ENCODE measurements at regions not wholly inside any gene's neighbourhood (a gene's known extent, or its start where the extent isn't known, plus 50 kb on each side); places are given as distances from the start of the nearest gene placed in this dataset.

DNA sequence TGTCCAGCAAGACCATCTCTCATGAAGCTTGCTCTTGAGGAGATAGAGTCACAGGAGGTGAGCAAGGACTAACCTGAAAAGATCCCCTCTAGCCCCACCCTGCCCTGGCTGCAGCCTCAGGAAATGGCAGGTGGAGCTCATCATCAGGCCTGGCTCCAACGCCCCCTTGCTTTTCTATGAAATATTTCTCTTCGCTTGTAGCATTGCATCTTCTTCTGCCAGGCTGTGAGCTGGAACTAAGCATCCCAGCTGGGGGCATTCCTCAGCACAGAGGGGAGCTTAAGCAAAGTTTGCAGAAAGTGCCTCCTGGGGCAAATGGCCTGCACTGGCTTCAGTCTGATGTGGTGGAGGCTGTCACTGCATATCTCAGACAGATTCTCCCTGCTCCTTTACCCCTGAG lies 90.1 kb upstream of the LGALSL start:
- no peak for DNase-seq
- Mint-ChIP-seq H3K4me1 (peaks cover 5% of the 10 kb centered on the region), H3K4me3 (no peak overlapping the region), H3K27ac (no peak overlapping the region), H3K9me3 (no peaks in the 10 kb centered on the region), H3K27me3 (peaks cover 25% of the 10 kb centered on the region), H3K36me3 (no peaks in the 10 kb centered on the region)
- CTCF ChIA-PET = interaction anchor here (0.9 to 1.9 kb wide), 2 partner anchors 33 to 124 kb away, joined by 5 to 6 read pairs; no protein-coding TSS in a partner anchor

GRCh38 chr2:64367444-64368232 lies 86.3 kb upstream of the LGALSL start:
- Mint-ChIP-seq H3K36me3 (no peaks in the 10 kb centered on the region), H3K9me3 (no peaks in the 10 kb centered on the region)
- CTCF ChIA-PET = no interaction called here

GRCh38 chr2:64369706-64370105 lies 84.3 kb upstream of the LGALSL start:
- H3K27ac Mint-ChIP-seq = no peak overlapping the region
- H3K27me3 Mint-ChIP-seq = peaks cover 17% of the 10 kb centered on the region
- no peaks in the 10 kb centered on the region for H3K9me3 Mint-ChIP-seq
- CTCF ChIA-PET = interaction anchor here (3.3 kb wide), 1 partner anchor 38 kb away, joined by 12 read pairs; no protein-coding TSS in a partner anchor
- DNase-seq = no peak
- no peaks in the 10 kb centered on the region for H3K4me1 Mint-ChIP-seq
- no peaks in the 10 kb centered on the region for H3K36me3 Mint-ChIP-seq
- no peak overlapping the region for H3K4me3 Mint-ChIP-seq

More at GRCh38 chr2:64367444-64368232, 86.3 kb upstream of the LGALSL start:
- Mint-ChIP-seq H3K4me3 (no peak overlapping the region), H3K4me1 (no peaks in the 10 kb centered on the region), H3K27me3 (peaks cover 4% of the 10 kb centered on the region), H3K27ac (no peak overlapping the region)
- no peak for DNase-seq

DNA sequence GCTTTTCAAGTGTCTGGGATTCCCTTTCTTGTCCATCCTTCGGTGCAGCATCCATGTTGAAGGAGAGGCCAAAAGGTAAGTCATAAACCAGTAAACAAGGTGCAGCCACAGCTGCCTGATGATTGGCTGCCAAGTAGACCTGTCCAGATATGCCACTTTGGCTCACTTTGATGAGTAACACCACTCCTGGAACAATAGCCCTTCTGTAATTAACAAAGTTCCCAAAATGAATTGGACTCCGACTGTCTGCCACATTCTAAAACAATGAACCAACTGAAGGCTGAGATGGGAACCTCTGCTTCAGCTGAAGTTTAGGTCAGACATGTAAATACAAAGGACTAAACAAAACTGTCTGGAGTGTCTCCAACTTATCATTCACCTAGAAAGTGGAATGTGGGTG lies 82.2 kb upstream of the LGALSL start:
- no peak for DNase-seq
- H3K4me1 Mint-ChIP-seq = no peaks in the 10 kb centered on the region
- H3K27ac Mint-ChIP-seq = no peak overlapping the region
- CTCF ChIA-PET = interaction anchor here (1.4 to 3.3 kb wide), 2 partner anchors 40 to 117 kb away, joined by 3 to 12 read pairs; no protein-coding TSS in a partner anchor
- H3K27me3 Mint-ChIP-seq = peaks cover 18% of the 10 kb centered on the region
- H3K9me3 Mint-ChIP-seq = no peaks in the 10 kb centered on the region
- no peaks in the 10 kb centered on the region for H3K36me3 Mint-ChIP-seq
- no peak overlapping the region for H3K4me3 Mint-ChIP-seq

DNA sequence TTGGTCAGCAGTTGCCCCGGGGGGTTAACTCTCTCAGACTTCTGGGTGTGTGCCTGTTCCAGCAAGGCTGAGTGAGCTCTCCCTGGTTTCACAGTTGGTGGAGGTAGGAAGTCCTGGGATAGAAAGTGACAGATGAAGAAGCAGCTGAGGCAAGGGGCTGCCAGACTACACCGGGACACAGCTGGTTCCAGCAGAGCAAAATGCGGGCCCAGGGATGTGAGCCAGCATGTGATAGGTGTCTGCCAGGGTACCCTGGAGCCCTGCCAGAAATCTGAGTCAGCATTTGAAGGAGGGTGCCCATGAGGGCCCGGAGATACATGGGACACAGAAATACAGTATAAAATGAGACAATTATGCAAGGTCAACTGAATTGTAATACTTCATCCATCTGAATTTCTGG lies 79.3 kb upstream of the LGALSL start:
- H3K36me3 Mint-ChIP-seq = no peaks in the 10 kb centered on the region
- H3K9me3 Mint-ChIP-seq = no peaks in the 10 kb centered on the region
- no peak for DNase-seq
- CTCF ChIA-PET = no interaction called here
- H3K4me1 Mint-ChIP-seq = no peaks in the 10 kb centered on the region
- H3K4me3 Mint-ChIP-seq = no peak overlapping the region
- no peak overlapping the region for H3K27ac Mint-ChIP-seq
- H3K27me3 Mint-ChIP-seq = peaks cover 22% of the 10 kb centered on the region

DNA sequence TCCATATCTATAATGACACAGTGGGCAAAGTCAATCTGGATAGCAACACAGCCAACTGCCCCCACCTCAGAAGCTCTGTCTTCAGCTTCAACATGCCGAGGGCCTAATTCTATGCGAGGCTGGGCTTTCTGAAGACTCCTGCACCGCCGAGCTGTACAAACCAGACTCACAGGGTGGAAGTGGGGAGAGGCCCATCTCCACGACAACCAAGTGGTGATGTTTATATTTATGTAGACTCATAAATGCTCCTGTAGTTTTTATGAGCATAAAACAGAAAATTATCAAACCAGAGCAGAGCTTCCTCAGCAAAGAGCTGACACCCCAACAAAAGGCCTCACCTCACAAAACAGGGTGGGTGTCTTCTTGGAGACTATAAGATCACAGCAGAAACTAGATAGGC lies 77.0 kb upstream of the LGALSL start:
- no peak overlapping the region for H3K4me3 Mint-ChIP-seq
- peaks cover 30% of the 10 kb centered on the region for H3K27me3 Mint-ChIP-seq
- H3K27ac Mint-ChIP-seq = no peak overlapping the region
- no peaks in the 10 kb centered on the region for H3K9me3 Mint-ChIP-seq
- no peaks in the 10 kb centered on the region for H3K36me3 Mint-ChIP-seq
- no peak for DNase-seq
- no peaks in the 10 kb centered on the region for H3K4me1 Mint-ChIP-seq
- CTCF ChIA-PET = no interaction called here

GRCh38 chr2:64379186-64379585 lies 74.8 kb upstream of the LGALSL start:
- H3K27ac Mint-ChIP-seq = no peak overlapping the region
- no peaks in the 10 kb centered on the region for H3K9me3 Mint-ChIP-seq
- no peak for DNase-seq
- H3K27me3 Mint-ChIP-seq = peaks cover 18% of the 10 kb centered on the region
- CTCF ChIA-PET = no interaction called here
- no peak overlapping the region for H3K4me3 Mint-ChIP-seq
- no peaks in the 10 kb centered on the region for H3K36me3 Mint-ChIP-seq
- no peaks in the 10 kb centered on the region for H3K4me1 Mint-ChIP-seq

DNA sequence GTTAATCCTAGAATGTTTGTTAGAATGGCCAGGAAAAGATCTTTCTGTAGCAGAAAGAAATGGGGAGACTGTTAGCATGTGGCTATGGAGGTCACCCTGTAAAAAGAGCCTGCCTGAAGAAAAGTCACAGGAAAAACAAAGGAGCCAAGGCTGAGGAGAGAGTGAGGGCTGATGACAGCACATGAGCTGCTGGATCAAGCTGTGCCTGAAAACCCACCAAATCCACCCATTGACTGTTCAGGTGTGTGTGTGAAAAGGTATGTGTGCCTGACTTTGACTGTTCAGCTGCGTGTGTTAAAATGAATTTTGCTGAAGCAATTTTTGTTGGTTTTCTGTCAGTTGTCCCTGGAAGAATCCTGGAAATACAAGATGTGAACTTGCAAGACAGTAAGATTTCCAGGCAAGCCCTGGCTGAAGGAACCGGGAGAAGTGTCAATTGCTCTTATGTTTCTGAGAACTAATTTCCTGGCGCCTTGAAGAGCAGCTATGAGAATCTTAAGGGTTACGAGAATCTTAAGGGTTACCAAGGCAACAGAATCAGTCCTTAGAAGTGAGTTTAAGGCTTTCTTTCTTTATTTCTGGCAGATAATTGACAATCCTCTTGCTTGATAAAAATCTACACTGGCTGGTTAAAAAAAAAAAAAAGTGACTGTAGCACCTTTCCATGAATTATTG lies 73.0 kb upstream of the LGALSL start:
- H3K4me3 Mint-ChIP-seq = no peak overlapping the region
- CTCF ChIA-PET = no interaction called here
- H3K27me3 Mint-ChIP-seq = peaks cover 12% of the 10 kb centered on the region
- H3K4me1 Mint-ChIP-seq = no peaks in the 10 kb centered on the region
- no peak overlapping the region for H3K27ac Mint-ChIP-seq
- H3K36me3 Mint-ChIP-seq = no peaks in the 10 kb centered on the region
- H3K9me3 Mint-ChIP-seq = no peaks in the 10 kb centered on the region
- no peak for DNase-seq

GRCh38 chr2:64383016-64383591 lies 70.9 kb upstream of the LGALSL start:
- CTCF ChIA-PET = no interaction called here
- Mint-ChIP-seq H3K27me3 (peaks cover 18% of the 10 kb centered on the region), H3K4me1 (no peaks in the 10 kb centered on the region), H3K9me3 (no peaks in the 10 kb centered on the region), H3K27ac (no peak overlapping the region), H3K4me3 (no peak overlapping the region), H3K36me3 (no peaks in the 10 kb centered on the region)
- DNase-seq = no peak

- Mint-ChIP-seq H3K9me3 (no peaks in the 10 kb centered on the region), H3K36me3 (no peaks in the 10 kb centered on the region), H3K27me3 (peaks cover 23% of the 10 kb centered on the region), H3K4me1 (no peaks in the 10 kb centered on the region), H3K27ac (no peak overlapping the region), H3K4me3 (no peak overlapping the region)
- no peak for DNase-seq
- CTCF ChIA-PET = no interaction called here
Observed at GRCh38 chr2:64383881-64384280, 70.1 kb upstream of the LGALSL start.

DNA sequence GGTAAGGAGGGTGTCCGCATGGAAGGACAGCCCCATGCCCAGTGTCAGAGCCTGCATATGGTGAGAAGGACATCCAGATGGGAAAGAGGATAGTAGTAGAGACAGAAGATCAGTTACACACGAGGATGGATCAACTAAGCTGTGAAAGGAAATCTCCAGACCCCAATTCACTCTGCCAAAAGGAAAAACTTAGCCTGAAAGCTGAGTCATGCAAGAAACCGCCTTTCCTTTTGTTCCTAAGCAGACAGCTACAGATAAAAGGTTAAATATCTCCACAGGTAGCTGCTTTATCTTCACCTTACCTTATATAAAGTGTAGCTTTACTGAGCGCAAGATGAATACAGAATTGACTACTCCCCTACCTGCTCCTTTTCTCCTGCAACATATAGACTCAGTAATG lies 67.3 kb upstream of the LGALSL start:
- no peak overlapping the region for H3K4me3 Mint-ChIP-seq
- CTCF ChIA-PET = no interaction called here
- H3K36me3 Mint-ChIP-seq = no peaks in the 10 kb centered on the region

GRCh38 chr2:64390586-64390985 lies 63.4 kb upstream of the LGALSL start:
- Mint-ChIP-seq H3K4me1 (no peaks in the 10 kb centered on the region), H3K27ac (no peak overlapping the region), H3K36me3 (no peaks in the 10 kb centered on the region), H3K9me3 (peaks cover 4% of the 10 kb centered on the region), H3K4me3 (no peak overlapping the region), H3K27me3 (peaks cover 30% of the 10 kb centered on the region)
- DNase-seq = no peak
- CTCF ChIA-PET = no interaction called here

More for the DNA sequence above, 67.3 kb upstream of the LGALSL start:
- DNase-seq = no peak
- Mint-ChIP-seq H3K27ac (no peak overlapping the region), H3K27me3 (peaks cover 20% of the 10 kb centered on the region), H3K9me3 (peaks cover 4% of the 10 kb centered on the region), H3K4me1 (no peaks in the 10 kb centered on the region)

GRCh38 chr2:64391424-64391823 lies 62.5 kb upstream of the LGALSL start:
- H3K4me1 Mint-ChIP-seq = no peaks in the 10 kb centered on the region
- CTCF ChIA-PET = no interaction called here
- no peak overlapping the region for H3K4me3 Mint-ChIP-seq
- peaks cover 4% of the 10 kb centered on the region for H3K9me3 Mint-ChIP-seq
- no peak overlapping the region for H3K27ac Mint-ChIP-seq
- H3K27me3 Mint-ChIP-seq = peaks cover 27% of the 10 kb centered on the region
- no peak for DNase-seq
- no peaks in the 10 kb centered on the region for H3K36me3 Mint-ChIP-seq

- CTCF ChIA-PET = no interaction called here
- H3K4me3 Mint-ChIP-seq = no peak overlapping the region
- H3K9me3 Mint-ChIP-seq = peaks cover 4% of the 10 kb centered on the region
- DNase-seq = no peak
- no peaks in the 10 kb centered on the region for H3K36me3 Mint-ChIP-seq
- no peak overlapping the region for H3K27ac Mint-ChIP-seq
- peaks cover 23% of the 10 kb centered on the region for H3K27me3 Mint-ChIP-seq
- H3K4me1 Mint-ChIP-seq = no peaks in the 10 kb centered on the region
Observed at GRCh38 chr2:64391940-64392339, 62.0 kb upstream of the LGALSL start.

GRCh38 chr2:64392529-64392928 lies 61.4 kb upstream of the LGALSL start:
- Mint-ChIP-seq H3K9me3 (peaks cover 4% of the 10 kb centered on the region), H3K4me3 (no peak overlapping the region), H3K36me3 (no peaks in the 10 kb centered on the region), H3K27ac (no peak overlapping the region), H3K4me1 (no peaks in the 10 kb centered on the region), H3K27me3 (peaks cover 20% of the 10 kb centered on the region)
- CTCF ChIA-PET = no interaction called here
- no peak for DNase-seq
